ENCODE measurements at regions not wholly inside any gene's neighbourhood (a gene's known extent, or its start where the extent isn't known, plus 50 kb on each side); places are given as distances from the start of the nearest gene placed in this dataset.

GRCh38 chr6:56765494-56765893, 122.8 kb upstream of the DST start:
- ChIA-PET RAD21 (ENCODE audit: unreplicated experiment) (interaction anchor here (0.8 to 15.3 kb wide), 8 partner anchors 7 to 82 kb away, joined by 3 to 450 read pairs (median 19); no protein-coding TSS in a partner anchor), POLR2A (interaction anchor here (0.8 to 2.5 kb wide), 6 partner anchors 9 to 83 kb away, joined by 3 to 13 read pairs (median 5); no protein-coding TSS in a partner anchor), CTCF (interaction anchor here (0.7 to 19.5 kb wide), 13 partner anchors 7 to 223 kb away, joined by 3 to 494 read pairs (median 4); no protein-coding TSS in a partner anchor), SMC1A (ENCODE audit: uncharacterized antibody, unreplicated experiment) (interaction anchor here (0.8 to 20.4 kb wide), 12 partner anchors 8 to 171 kb away, joined by 3 to 396 read pairs (median 16); no protein-coding TSS in a partner anchor)
- no peak overlapping the region for H2AFZ ChIP-seq (ENCODE audit: control insufficient read depth, low read depth, low read length)
- peak overlapping the region; percentile 51; the same call in 1 of the 2 replicates for H3K4me2 ChIP-seq (ENCODE audit: control insufficient read depth, insufficient read depth)
- intact Hi-C loops (cut with micrococcal nuclease; ENCODE audit: unreplicated experiment) (loop anchor here (5.0 to 10.0 kb wide), 2 partner anchors 77 to 189 kb away; partner anchors contain the start of gene BEND6), in situ Hi-C loops (cut with MboI) (loop anchor here (5.0 kb wide), 1 partner anchor 77 kb away; no protein-coding TSS in a partner anchor)
- H3K4me3 ChIP-seq: no peak overlapping the region
- H4K20me1 ChIP-seq (ENCODE audit: control insufficient read depth, insufficient read depth): no peaks in the 10 kb centered on the region
- peaks cover 2% of the 10 kb centered on the region; the same call in 1 of the 3 replicates for H3K9me3 ChIP-seq (replicated peaks; ENCODE audit: control insufficient read depth, insufficient read depth, low read length)
- no peaks in the 10 kb centered on the region for H3K27me3 ChIP-seq (replicated peaks in 1 of 2; ENCODE audit: control insufficient read depth in 2 of 2, insufficient read depth in 2 of 2, low read length in 1 of 2)
- no peaks in the 10 kb centered on the region; a peak in 1 of 4 replicates for H3K36me3 ChIP-seq (ENCODE audit: control insufficient read depth in 2 of 2, insufficient read depth in 2 of 2, low read length in 1 of 2)
- peaks cover 88% of the 10 kb centered on the region for H3K79me2 ChIP-seq (ENCODE audit: control insufficient read depth, insufficient read depth, low read length)
- BruUV-seq (replicated peaks): no TSS peak
- H3K27ac ChIP-seq (ENCODE audit: control insufficient read depth, insufficient read depth): peak overlapping the region; percentile 47
- DNase-seq (ENCODE audit: low read depth, low spot score) (no peak), FAIRE-seq (no peak), ATAC-seq (no peak)
- H3K4me1 ChIP-seq (ENCODE audit: control insufficient read depth, insufficient read depth, low read length): peaks cover 87% of the 10 kb centered on the region
- 87% methylated on average over 2 of the region's 2 CpGs for WGBS (ENCODE audit: insufficient coverage, insufficient replicate concordance, low lambda C conversion rate, missing lambda C conversion rate)
- H3K9ac ChIP-seq (ENCODE audit: control insufficient read depth, insufficient read depth, low read length): no peak overlapping the region
- TF ChIP-seq SMAD5 (IDR thresholded peaks at IDR 0.05; ENCODE audit: low read depth) (no peak), JUND (IDR thresholded peaks at IDR 0.05; ENCODE audit: low read depth, low read length) (no peak), NR2F1 (conservative IDR thresholded peaks at IDR 0.05) (no peak), MAX (IDR thresholded peaks at IDR 0.05; ENCODE audit: low read depth, low read length) (no peak), ATF3 (IDR thresholded peaks at IDR 0.05; ENCODE audit: borderline replicate concordance, extremely low read depth, low read depth, low read length) (no peak), ZNF384 (IDR thresholded peaks at IDR 0.05; ENCODE audit: borderline replicate concordance, low read depth, low read length) (no peak), MYC (IDR thresholded peaks at IDR 0.05; ENCODE audit: insufficient read depth, insufficient read length, insufficient replicate concordance, low read length, severe bottlenecking) (no peak), BACH1 (IDR thresholded peaks at IDR 0.05; ENCODE audit: borderline replicate concordance) (no peak), HSF1 (IDR thresholded peaks at IDR 0.05; ENCODE audit: low read depth, low read length) (no peak), HDGF (IDR thresholded peaks at IDR 0.05) (no peak), NFXL1 (IDR thresholded peaks at IDR 0.05; ENCODE audit: borderline replicate concordance) (no peak), IKZF2 (IDR thresholded peaks at IDR 0.05) (no peak), EED (IDR thresholded peaks at IDR 0.05; ENCODE audit: low read depth) (no peak), ZBED1 (IDR thresholded peaks at IDR 0.05; ENCODE audit: borderline replicate concordance) (no peak), GATAD2B (conservative IDR thresholded peaks at IDR 0.05; ENCODE audit: low read depth) (no peak)
- TF ChIP-seq, protein P1, sequence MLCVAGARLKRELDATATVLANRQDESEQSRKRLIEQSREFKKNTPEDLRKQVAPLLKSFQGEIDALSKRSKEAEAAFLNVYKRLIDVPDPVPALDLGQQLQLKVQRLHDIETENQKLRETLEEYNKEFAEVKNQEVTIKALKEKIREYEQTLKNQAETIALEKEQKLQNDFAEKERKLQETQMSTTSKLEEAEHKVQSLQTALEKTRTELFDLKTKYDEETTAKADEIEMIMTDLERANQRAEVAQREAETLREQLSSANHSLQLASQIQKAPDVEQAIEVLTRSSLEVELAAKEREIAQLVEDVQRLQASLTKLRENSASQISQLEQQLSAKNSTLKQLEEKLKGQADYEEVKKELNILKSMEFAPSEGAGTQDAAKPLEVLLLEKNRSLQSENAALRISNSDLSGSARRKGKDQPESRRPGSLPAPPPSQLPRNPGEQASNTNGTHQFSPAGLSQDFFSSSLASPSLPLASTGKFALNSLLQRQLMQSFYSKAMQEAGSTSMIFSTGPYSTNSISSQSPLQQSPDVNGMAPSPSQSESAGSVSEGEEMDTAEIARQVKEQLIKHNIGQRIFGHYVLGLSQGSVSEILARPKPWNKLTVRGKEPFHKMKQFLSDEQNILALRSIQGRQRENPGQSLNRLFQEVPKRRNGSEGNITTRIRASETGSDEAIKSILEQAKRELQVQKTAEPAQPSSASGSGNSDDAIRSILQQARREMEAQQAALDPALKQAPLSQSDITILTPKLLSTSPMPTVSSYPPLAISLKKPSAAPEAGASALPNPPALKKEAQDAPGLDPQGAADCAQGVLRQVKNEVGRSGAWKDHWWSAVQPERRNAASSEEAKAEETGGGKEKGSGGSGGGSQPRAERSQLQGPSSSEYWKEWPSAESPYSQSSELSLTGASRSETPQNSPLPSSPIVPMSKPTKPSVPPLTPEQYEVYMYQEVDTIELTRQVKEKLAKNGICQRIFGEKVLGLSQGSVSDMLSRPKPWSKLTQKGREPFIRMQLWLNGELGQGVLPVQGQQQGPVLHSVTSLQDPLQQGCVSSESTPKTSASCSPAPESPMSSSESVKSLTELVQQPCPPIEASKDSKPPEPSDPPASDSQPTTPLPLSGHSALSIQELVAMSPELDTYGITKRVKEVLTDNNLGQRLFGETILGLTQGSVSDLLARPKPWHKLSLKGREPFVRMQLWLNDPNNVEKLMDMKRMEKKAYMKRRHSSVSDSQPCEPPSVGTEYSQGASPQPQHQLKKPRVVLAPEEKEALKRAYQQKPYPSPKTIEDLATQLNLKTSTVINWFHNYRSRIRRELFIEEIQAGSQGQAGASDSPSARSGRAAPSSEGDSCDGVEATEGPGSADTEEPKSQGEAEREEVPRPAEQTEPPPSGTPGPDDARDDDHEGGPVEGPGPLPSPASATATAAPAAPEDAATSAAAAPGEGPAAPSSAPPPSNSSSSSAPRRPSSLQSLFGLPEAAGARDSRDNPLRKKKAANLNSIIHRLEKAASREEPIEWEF (IDR thresholded peaks at IDR 0.05; ENCODE audit: insufficient replicate concordance, low read depth, low read length): no peak
